Right cardiac atrium (tissue), 5 donors: ENCODE measurements at regions not wholly inside any gene's neighbourhood (a gene's known extent, or its start where the extent isn't known, plus 50 kb on each side); places are given as distances from the start of the nearest gene placed in this dataset.
A peak's percentile ranks its signal among the peaks of the same experiment; 100 is the strongest.

Experiments used
- ATAC-seq, 2 donors: fragments of 200-7000 bp; cut with Tn5 transposase; one replicate each; pipeline versions ENCODE4 v1.8.0 to v1.9.1; 2020; ENCODE audit warnings: moderate library complexity in 2 of 2, mild to moderate bottlenecking in 1 of 2
- DNase-seq, 3 donors: peaks; one replicate each; pipeline ENCODE4 v3.0.0-alpha.2; 2020
- H3K27ac ChIP-seq: one replicate; pipeline ENCODE4 v1.5.1; 2013; ENCODE audit warnings: mild to moderate bottlenecking, low read length, control low read depth, moderate library complexity
- H3K27me3 ChIP-seq: one replicate; pipeline ENCODE4 v1.6.1; 2013; ENCODE audit not compliant: control insufficient read depth, insufficient read depth
- H3K4me1 ChIP-seq: one replicate; pipeline ENCODE4 v1.6.1; 2013; ENCODE audit warnings: low read length; ENCODE audit not compliant: control insufficient read depth, insufficient read depth
- H3K4me3 ChIP-seq: one replicate; pipeline ENCODE4 v1.5.1; 2013; ENCODE audit warnings: low read length, control low read depth
- H3K9me3 ChIP-seq: one replicate; pipeline ENCODE4 v1.6.1; 2013; ENCODE audit warnings: low read length; ENCODE audit not compliant: control insufficient read depth
- WGBS: extraction: QIAGEN DNeasy Blood & Tissue Kit; methylation state at CpG from one replicate; pipeline ENCODE4 v1.1.7; 2013; 5-methylcytosine and 5-hydroxymethylcytosine counted together
- intact Hi-C, 4 donors: fragments of 100-400 bp; cut with DNase I; formaldehyde crosslinking; loops; one replicate each; pipeline versions ENCODE4 v1.11.0 to v1.14.0; 2022 to 2023
- donor health status: healthy with polysubstance abuse.
- donor health status: DM: no; HTN: yes; CAD: no.
- donor health status: DM: no; HTN: no; CAD: no.
- donor health status: DM: no; HTN: yes; CAD: no; lungs with severe emphysema.
- donor health status: DM: yes; HTN: yes; CAD: no.

DNA sequence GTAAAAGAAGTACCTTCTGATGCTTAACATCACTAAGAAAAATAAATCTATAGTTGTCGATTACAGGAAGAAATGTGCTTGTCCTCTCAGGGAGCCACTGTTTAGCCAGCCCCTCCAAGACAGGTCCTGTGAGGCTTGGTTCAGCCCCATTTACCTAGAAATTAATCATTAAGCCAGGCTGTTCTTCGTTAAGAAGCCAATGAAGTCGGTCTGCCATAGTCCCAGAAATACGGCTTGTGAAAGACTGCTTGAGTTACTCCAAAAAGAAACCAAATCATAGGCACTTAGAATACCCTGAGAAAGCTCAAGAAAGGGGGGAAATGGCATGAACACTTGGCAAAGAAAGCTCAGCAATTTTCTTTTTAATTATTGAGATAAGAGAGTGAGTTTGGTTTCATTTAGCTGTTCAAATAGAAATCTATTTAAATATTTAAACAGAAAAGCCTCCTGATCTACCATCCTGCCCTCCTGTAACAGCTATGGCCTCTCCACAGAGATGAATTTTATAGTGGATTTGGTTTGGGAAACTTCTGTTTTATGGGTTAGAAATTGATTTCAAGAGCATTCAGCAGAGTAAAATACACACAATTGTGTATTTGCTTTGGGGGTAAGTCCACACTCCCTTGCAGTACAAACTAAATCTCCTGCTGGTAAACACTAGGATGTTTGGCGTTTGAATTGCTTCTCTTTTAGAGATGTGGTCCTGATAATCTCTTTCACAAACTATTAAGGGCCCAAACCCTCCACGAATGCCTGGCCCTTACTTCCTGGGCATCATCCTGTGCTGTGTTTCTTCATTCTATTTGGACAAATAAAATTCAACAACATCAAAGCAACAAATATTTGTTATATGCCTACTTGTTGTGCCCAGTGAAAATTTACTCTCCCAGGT lies 234.4 kb downstream of the SEC23A start:
- Histone ChIP-seq H3K27me3 (no peaks in the 10 kb centered on the region), H3K9me3 (no peaks in the 10 kb centered on the region), H3K27ac (no peak overlapping the region), H3K4me1 (no peaks in the 10 kb centered on the region), H3K4me3 (no peak overlapping the region)
- 75% methylated on average over 6 of the region's 6 CpGs for WGBS
- intact Hi-C loops: loop anchor here (5.0 to 10.0 kb wide), 3 partner anchors 144 to 964 kb away; no protein-coding TSS in a partner anchor
- DNase-seq: no peak
- no peak for ATAC-seq

GRCh38 chr14:38867561-38868150 lies 235.4 kb downstream of the SEC23A start:
- intact Hi-C loops: loop anchor here (5.0 to 10.0 kb wide), 3 partner anchors 143 to 963 kb away; no protein-coding TSS in a partner anchor
- Histone ChIP-seq H3K27me3 (no peaks in the 10 kb centered on the region), H3K9me3 (peaks cover 3% of the 10 kb centered on the region), H3K27ac (no peak overlapping the region), H3K4me3 (no peak overlapping the region), H3K4me1 (no peaks in the 10 kb centered on the region)
- WGBS: 38% methylated on average over 5 of the region's 5 CpGs
- peak; percentile 58 to 79 (median 61) for DNase-seq
- peak; percentile 89 to 90 for ATAC-seq

DNA sequence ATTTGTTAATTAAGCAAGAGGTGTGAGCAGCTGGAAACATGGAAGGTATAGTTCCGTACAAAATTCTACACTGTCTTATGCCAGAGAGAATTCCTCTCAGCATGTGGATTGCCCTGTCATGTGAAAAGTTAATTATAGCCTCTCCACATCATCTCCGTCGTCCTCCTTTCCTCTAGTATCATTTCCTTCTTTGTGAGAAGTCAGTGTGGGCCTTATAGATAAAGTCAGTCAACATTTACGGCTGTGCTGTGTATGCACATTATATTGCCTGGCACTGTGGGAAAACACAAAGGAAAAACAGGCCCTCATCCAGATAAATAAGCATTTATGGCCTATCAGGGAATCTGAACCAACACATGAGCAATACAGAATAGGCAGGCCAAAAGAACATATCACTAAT lies 236.6 kb downstream of the SEC23A start:
- WGBS: 39% methylated on average over 4 of the region's 4 CpGs
- Histone ChIP-seq H3K9me3 (peaks cover 5% of the 10 kb centered on the region), H3K4me3 (no peak overlapping the region), H3K27ac (no peak overlapping the region), H3K4me1 (no peaks in the 10 kb centered on the region), H3K27me3 (no peaks in the 10 kb centered on the region)
- DNase-seq (no peak), ATAC-seq (peak in 1 of 2 donors; percentile 29)
- intact Hi-C loops: loop anchor here (5.0 to 10.0 kb wide), 3 partner anchors 142 to 962 kb away; no protein-coding TSS in a partner anchor

GRCh38 chr14:38862366-38862765 lies 240.7 kb downstream of the SEC23A start:
- no peaks in the 10 kb centered on the region for H3K4me1 ChIP-seq
- no peak for ATAC-seq
- 92% methylated on average over 1 of the region's 1 CpG for WGBS

DNA sequence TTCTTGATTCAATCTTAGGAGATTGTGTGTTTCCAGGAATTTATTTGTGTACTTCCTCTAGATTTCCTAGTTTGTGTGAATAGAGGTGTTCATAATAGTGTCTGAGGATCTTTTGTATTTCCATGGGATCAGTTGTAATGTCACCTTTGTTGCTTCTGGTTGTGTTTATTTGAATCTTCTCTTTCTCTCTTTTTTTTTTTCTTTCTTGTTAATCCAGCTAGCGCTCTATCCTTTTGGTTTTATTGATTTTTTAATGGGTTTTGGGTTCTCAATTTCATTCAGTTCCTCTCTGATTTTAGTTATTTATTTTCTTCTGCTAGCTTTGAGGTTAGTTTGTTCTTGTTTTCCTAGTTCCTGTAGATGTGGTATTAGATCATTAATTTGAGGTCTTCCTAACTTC lies 242.5 kb downstream of the SEC23A start:
- no peak for ATAC-seq
- 96% methylated on average over 1 of the region's 1 CpG for WGBS
- intact Hi-C loops: loop anchor here in 2 of 4 donors (10.0 kb wide), 2 partner anchors 136 to 956 kb away; no protein-coding TSS in a partner anchor

More at GRCh38 chr14:38862366-38862765, 240.7 kb downstream of the SEC23A start:
- intact Hi-C loops: loop anchor here in 2 of 4 donors (10.0 kb wide), 2 partner anchors 138 to 958 kb away; no protein-coding TSS in a partner anchor
- no peak for DNase-seq
- H3K4me3 ChIP-seq: no peak overlapping the region
- no peak overlapping the region for H3K27ac ChIP-seq
- H3K27me3 ChIP-seq: no peaks in the 10 kb centered on the region
- H3K9me3 ChIP-seq: peaks cover 5% of the 10 kb centered on the region

GRCh38 chr14:38856798-38857197 lies 246.2 kb downstream of the SEC23A start:
- Histone ChIP-seq H3K4me1 (no peaks in the 10 kb centered on the region), H3K4me3 (no peak overlapping the region), H3K9me3 (peaks cover 2% of the 10 kb centered on the region), H3K27ac (no peak overlapping the region), H3K27me3 (no peaks in the 10 kb centered on the region)
- ATAC-seq (no peak), DNase-seq (no peak)
- intact Hi-C loops: no loop called here

More for the DNA sequence above, 242.5 kb downstream of the SEC23A start:
- Histone ChIP-seq H3K4me1 (no peaks in the 10 kb centered on the region), H3K27ac (no peak overlapping the region), H3K27me3 (no peaks in the 10 kb centered on the region), H3K4me3 (no peak overlapping the region), H3K9me3 (peaks cover 5% of the 10 kb centered on the region)
- DNase-seq: no peak

- Histone ChIP-seq H3K4me3 (no peak overlapping the region), H3K27ac (no peak overlapping the region), H3K9me3 (no peaks in the 10 kb centered on the region), H3K27me3 (no peaks in the 10 kb centered on the region), H3K4me1 (no peaks in the 10 kb centered on the region)
- ATAC-seq (no peak), DNase-seq (no peak)
- WGBS: 92% methylated on average over 2 of the region's 2 CpGs
- intact Hi-C loops: no loop called here
Measured at GRCh38 chr14:38855513-38855912, 247.5 kb downstream of the SEC23A start.

GRCh38 chr14:38851111-38851510 lies 251.9 kb downstream of the SEC23A start:
- 85% methylated on average over 3 of the region's 3 CpGs for WGBS
- H3K27me3 ChIP-seq: no peaks in the 10 kb centered on the region
- intact Hi-C loops: no loop called here
- H3K27ac ChIP-seq: no peak overlapping the region
- no peaks in the 10 kb centered on the region for H3K9me3 ChIP-seq
- no peaks in the 10 kb centered on the region for H3K4me1 ChIP-seq
- ATAC-seq: no peak
- DNase-seq: no peak
- H3K4me3 ChIP-seq: no peak overlapping the region

DNA sequence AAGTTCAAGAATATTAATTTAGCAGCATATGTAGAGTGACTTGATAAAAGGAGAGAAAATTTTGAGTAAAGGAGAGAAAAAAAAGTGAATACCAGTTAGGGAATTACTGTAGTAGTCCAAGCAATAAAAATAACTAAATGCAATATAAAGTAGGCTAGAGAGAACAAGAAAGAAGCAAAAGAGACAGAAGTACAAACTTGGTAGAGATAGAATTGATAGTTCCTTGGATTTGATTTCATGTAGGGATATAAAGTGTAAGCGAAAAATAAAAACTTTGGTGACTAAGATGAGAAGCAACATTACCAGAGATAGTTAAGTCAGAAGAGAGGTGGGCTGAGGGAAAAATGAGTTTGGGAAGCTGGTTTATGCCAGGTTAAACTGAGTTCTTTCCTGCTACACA lies 252.4 kb downstream of the SEC23A start:
- ATAC-seq (no peak), DNase-seq (no peak)
- no peak overlapping the region for H3K27ac ChIP-seq
- 100% methylated on average over 1 of the region's 1 CpG for WGBS
- H3K27me3 ChIP-seq: no peaks in the 10 kb centered on the region
- no peaks in the 10 kb centered on the region for H3K9me3 ChIP-seq
- H3K4me3 ChIP-seq: no peak overlapping the region
- intact Hi-C loops: no loop called here
- no peaks in the 10 kb centered on the region for H3K4me1 ChIP-seq

- DNase-seq: no peak
- Histone ChIP-seq H3K4me1 (no peaks in the 10 kb centered on the region), H3K27me3 (no peaks in the 10 kb centered on the region), H3K9me3 (no peaks in the 10 kb centered on the region), H3K27ac (no peak overlapping the region), H3K4me3 (no peak overlapping the region)
- ATAC-seq: no peak
- intact Hi-C loops: no loop called here
- WGBS: 58% methylated on average over 2 of the region's 2 CpGs
Measured at GRCh38 chr14:38848243-38848935, 254.6 kb downstream of the SEC23A start.

GRCh38 chr14:38847161-38847560 lies 255.9 kb downstream of the SEC23A start:
- WGBS: 58% methylated on average over 3 of the region's 3 CpGs

More at GRCh38 chr14:38847161-38847560, 255.9 kb downstream of the SEC23A start:
- DNase-seq (no peak), ATAC-seq (no peak)
- Histone ChIP-seq H3K27me3 (no peaks in the 10 kb centered on the region), H3K9me3 (no peaks in the 10 kb centered on the region), H3K27ac (no peak overlapping the region), H3K4me1 (no peaks in the 10 kb centered on the region), H3K4me3 (no peak overlapping the region)
- intact Hi-C loops: no loop called here
